ENCODE measurements at regions not wholly inside any gene's neighbourhood (a gene's known extent, or its start where the extent isn't known, plus 50 kb on each side); places are given as distances from the start of the nearest gene placed in this dataset.

GRCh38 chr18:46415532-46416252 lies 241.3 kb downstream of the LOXHD1 start:
- no peak for DNase-seq

- DNase-seq: no peak
These were observed 240.0 kb downstream of the LOXHD1 start for GRCh38 chr18:46416706-46417638.

- DNase-seq: no peak
These were observed 238.3 kb downstream of the LOXHD1 start for GRCh38 chr18:46418663-46419260.

GRCh38 chr18:46419391-46420141 lies 237.5 kb downstream of the LOXHD1 start:
- DNase-seq: no peak

- no peak for DNase-seq
These were observed 235.0 kb downstream of the LOXHD1 start for GRCh38 chr18:46421973-46422551.

- DNase-seq: no peak
These were observed 234.4 kb downstream of the LOXHD1 start for GRCh38 chr18:46422552-46423055.

- DNase-seq: no peak
These were observed 233.7 kb downstream of the LOXHD1 start for GRCh38 chr18:46423226-46423805.

- no peak for DNase-seq
These were observed 232.1 kb downstream of the LOXHD1 start for GRCh38 chr18:46424898-46425297.

- DNase-seq: no peak
These were observed 231.5 kb downstream of the LOXHD1 start for GRCh38 chr18:46425511-46425910.

GRCh38 chr18:46426021-46426678 lies 230.9 kb downstream of the LOXHD1 start:
- DNase-seq: no peak

- no peak for DNase-seq
These were observed 230.4 kb downstream of the LOXHD1 start for GRCh38 chr18:46426679-46427047.

Measured in CD4-positive, alpha-beta T cell treated with Interleukin-15 for 1 hour (primary cell).